HG02623 (cell line): ENCODE measurements at regions not wholly inside any gene's neighbourhood (a gene's known extent, or its start where the extent isn't known, plus 50 kb on each side); places are given as distances from the start of the nearest gene placed in this dataset.

Experiments used
- ATAC-seq: cut with Tn5 transposase; IDR thresholded peaks from one replicate; pipeline ENCODE4 v1.9.1; 2021; ENCODE audit warnings: moderate library complexity; ENCODE audit not compliant: unreplicated experiment

- no peak for ATAC-seq
Observed at GRCh38 chr10:65291286-65291685, 1634.5 kb upstream of the LRRTM3 start.

- no peak for ATAC-seq
Observed at GRCh38 chr10:65292551-65292950, 1633.3 kb upstream of the LRRTM3 start.

- no peak for ATAC-seq
Observed at GRCh38 chr10:65294329-65294728, 1631.5 kb upstream of the LRRTM3 start.

GRCh38 chr10:65301181-65301580, 1624.7 kb upstream of the LRRTM3 start:
- ATAC-seq, result no peak

GRCh38 chr10:65306201-65306600, 1619.6 kb upstream of the LRRTM3 start:
- ATAC-seq, result no peak

- no peak for ATAC-seq
Observed at GRCh38 chr10:65312876-65313275, 1613.0 kb upstream of the LRRTM3 start.

- no peak for ATAC-seq
Observed at GRCh38 chr10:65313406-65313805, 1612.4 kb upstream of the LRRTM3 start.

- ATAC-seq, result no peak
Observed at GRCh38 chr10:65314253-65314652, 1611.6 kb upstream of the LRRTM3 start.

- no peak for ATAC-seq
Observed at GRCh38 chr10:65319493-65319892, 1606.3 kb upstream of the LRRTM3 start.

- ATAC-seq, result no peak
Observed at GRCh38 chr10:65320236-65321026, 1605.4 kb upstream of the LRRTM3 start.

- no peak for ATAC-seq
Observed at GRCh38 chr10:65323802-65324201, 1602.0 kb upstream of the LRRTM3 start.

- no peak for ATAC-seq
Observed at GRCh38 chr10:65325913-65326312, 1599.9 kb upstream of the LRRTM3 start.

- no peak for ATAC-seq
Observed at GRCh38 chr10:65328486-65328885, 1597.3 kb upstream of the LRRTM3 start.

GRCh38 chr10:65335311-65335710, 1590.5 kb upstream of the LRRTM3 start:
- ATAC-seq, result no peak

GRCh38 chr10:65340340-65340739, 1585.5 kb upstream of the LRRTM3 start:
- no peak for ATAC-seq

- no peak for ATAC-seq
Observed at GRCh38 chr10:65341323-65341925, 1584.4 kb upstream of the LRRTM3 start.

- ATAC-seq, result no peak
Observed at GRCh38 chr10:65342245-65342644, 1583.6 kb upstream of the LRRTM3 start.

- no peak for ATAC-seq
Observed at GRCh38 chr10:65346466-65346865, 1579.4 kb upstream of the LRRTM3 start.

GRCh38 chr10:65348637-65349036, 1577.2 kb upstream of the LRRTM3 start:
- no peak for ATAC-seq

GRCh38 chr10:65350611-65351010, 1575.2 kb upstream of the LRRTM3 start:
- no peak for ATAC-seq

GRCh38 chr10:65355141-65355680, 1570.6 kb upstream of the LRRTM3 start:
- no peak for ATAC-seq

- no peak for ATAC-seq
Observed at GRCh38 chr10:65358565-65358964, 1567.3 kb upstream of the LRRTM3 start.
